ENCODE measurements at regions not wholly inside any gene's neighbourhood (a gene's known extent, or its start where the extent isn't known, plus 50 kb on each side); places are given as distances from the start of the nearest gene placed in this dataset.

- TF ChIP-seq, protein P1, sequence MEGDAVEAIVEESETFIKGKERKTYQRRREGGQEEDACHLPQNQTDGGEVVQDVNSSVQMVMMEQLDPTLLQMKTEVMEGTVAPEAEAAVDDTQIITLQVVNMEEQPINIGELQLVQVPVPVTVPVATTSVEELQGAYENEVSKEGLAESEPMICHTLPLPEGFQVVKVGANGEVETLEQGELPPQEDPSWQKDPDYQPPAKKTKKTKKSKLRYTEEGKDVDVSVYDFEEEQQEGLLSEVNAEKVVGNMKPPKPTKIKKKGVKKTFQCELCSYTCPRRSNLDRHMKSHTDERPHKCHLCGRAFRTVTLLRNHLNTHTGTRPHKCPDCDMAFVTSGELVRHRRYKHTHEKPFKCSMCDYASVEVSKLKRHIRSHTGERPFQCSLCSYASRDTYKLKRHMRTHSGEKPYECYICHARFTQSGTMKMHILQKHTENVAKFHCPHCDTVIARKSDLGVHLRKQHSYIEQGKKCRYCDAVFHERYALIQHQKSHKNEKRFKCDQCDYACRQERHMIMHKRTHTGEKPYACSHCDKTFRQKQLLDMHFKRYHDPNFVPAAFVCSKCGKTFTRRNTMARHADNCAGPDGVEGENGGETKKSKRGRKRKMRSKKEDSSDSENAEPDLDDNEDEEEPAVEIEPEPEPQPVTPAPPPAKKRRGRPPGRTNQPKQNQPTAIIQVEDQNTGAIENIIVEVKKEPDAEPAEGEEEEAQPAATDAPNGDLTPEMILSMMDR (conservative IDR thresholded peaks at IDR 0.05 in 1 of 2, IDR thresholded peaks at IDR 0.05 in 1 of 2; ENCODE audit: low read depth in 1 of 2, low read length in 2 of 2): no peak
- no peak for TF ChIP-seq EZH2 (IDR thresholded peaks at IDR 0.05; ENCODE audit: low read length, missing control alignments)
Measured at GRCh38 chrX:142036116-142036515, 132.4 kb downstream of the MAGEC1 start.

Measured in fibroblast of lung (primary cell).